Astrocyte of the spinal cord (primary cell): ENCODE measurements at regions not wholly inside any gene's neighbourhood (a gene's known extent, or its start where the extent isn't known, plus 50 kb on each side); places are given as distances from the start of the nearest gene placed in this dataset.

Experiments used
- DNase-seq: peaks from one replicate; pipeline ENCODE4 v3.0.0; 2011; ENCODE audit warnings: low read depth, low spot score
- H3K4me3 ChIP-seq: 2 replicates; pipeline ENCODE4 v1.5.1; 2011; ENCODE audit warnings: low read depth, mild to moderate bottlenecking, low read length, moderate library complexity
- CTCF ChIP-seq: IDR thresholded peaks from 2 replicates; pipeline ENCODE4 v1.5.1; 2012; ENCODE audit warnings: low read depth, mild to moderate bottlenecking, low read length, inconsistent platforms
- in situ Hi-C: cut with HindIII; loops from 2 replicates; pipeline ENCODE4 v1.10.0; 2017; ENCODE audit warnings: low sequenced_read_pairs

DNA sequence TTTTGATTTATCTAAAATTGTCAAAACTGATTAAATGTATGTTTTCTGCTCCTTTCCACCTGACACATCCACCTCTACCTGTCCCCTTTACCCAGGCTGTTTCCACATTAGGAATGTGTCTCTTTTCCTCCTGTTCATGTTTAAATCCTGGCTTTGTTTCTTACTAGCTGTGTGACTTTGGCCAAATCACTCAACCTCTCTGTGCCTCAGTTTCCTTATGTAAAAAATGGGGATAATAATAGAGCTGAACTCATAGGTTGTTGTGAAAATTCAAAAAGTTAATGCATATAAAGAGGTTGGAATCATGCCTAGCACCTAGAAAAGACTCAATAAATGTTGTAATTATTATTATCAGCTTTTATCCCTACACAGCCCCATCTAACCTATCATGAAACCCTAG is 136.8 kb downstream of the NXPE2 start:
- no peak for DNase-seq
- in situ Hi-C loops = no loop called here
- no peak overlapping the region for H3K4me3 ChIP-seq
- TF ChIP-seq CTCF = no peak

DNA sequence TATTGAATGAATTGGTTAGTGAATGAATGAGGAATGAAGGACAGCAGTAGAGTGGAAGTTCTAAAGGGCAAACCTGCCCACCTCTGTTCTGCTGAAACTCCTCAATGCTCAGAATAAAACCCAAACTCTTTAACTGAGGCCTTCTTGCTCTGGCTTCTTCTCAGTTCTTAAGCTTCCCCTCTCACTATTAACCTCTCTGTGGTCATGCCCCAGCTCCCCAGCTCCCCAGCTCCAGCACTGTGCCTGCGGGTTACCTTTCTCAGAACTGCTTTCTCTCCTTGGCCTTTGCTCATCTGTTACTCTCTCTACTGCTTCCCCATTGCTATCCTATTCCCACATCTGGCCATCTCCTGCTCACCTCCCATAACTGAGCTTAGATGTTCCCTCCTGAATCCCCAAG is 137.4 kb downstream of the NXPE2 start:
- no peak for DNase-seq
- in situ Hi-C loops = no loop called here
- H3K4me3 ChIP-seq = no peak overlapping the region
- no peak for TF ChIP-seq CTCF

DNA sequence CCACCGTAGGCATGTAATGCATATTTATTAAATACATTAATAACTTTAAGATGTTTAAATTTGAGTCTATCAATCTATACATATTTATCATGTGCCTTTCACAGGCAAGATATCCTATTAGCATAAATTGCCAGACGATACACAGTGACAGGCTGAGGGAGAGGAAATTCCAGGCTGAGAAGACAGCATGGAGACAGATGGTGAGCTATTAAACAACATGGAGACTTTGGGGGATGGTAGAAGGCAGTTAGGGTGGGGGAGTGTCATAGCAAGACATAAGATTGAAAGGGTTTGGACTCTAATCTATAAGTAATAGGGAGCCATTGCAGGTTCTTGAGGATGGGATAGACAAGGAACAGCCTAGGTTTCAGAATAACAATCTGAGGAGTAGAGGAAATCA is 138.5 kb downstream of the NXPE2 start:
- no peak for TF ChIP-seq CTCF
- H3K4me3 ChIP-seq = no peak overlapping the region
- no peak for DNase-seq
- in situ Hi-C loops = no loop called here

DNA sequence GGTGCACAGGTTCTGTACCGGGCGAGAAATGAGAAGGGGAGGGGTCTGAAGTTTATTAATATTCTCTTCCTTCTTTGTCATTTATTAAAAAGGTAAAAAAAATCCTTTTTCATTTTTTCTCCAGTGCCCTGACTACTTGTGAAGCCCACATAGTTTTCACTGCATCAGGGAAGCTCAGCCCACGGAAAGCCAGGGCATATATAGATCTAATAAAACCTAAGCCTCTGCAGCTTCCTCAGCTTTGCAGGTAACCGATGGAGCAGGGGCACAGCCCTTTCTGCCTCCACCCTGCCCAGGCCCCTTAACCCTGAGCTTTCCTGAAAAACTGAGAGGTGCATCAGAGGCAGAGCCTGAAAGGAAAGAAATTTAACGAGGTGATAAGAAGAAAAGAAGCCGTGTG is 140.1 kb downstream of the NXPE2 start:
- TF ChIP-seq CTCF = no peak
- no peak for DNase-seq
- H3K4me3 ChIP-seq = no peak overlapping the region
- in situ Hi-C loops = no loop called here

GRCh38 chr11:114819028-114819427 is 140.7 kb downstream of the NXPE2 start:
- TF ChIP-seq CTCF = no peak
- in situ Hi-C loops = no loop called here
- no peak for DNase-seq
- H3K4me3 ChIP-seq = no peak overlapping the region

DNA sequence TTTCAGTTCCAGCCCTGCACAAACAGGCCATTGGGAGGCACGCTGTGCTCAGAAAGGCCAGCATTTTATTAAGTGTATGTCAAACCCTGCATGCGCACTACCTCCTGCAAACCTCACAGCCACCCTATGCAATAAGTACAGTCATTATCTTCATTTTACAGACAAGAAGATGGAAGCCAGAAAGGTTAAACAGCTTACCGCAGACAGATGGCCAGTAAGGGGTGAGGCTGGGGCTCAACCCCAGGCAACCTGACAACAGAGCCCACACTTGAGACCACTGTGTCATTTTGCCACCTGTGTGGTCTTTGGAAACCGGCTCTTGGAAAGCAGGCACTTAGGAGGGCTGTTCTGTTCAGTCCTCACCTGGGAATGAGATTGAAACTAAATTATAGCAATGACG is 142.3 kb downstream of the NXPE2 start:
- no peak for TF ChIP-seq CTCF
- no peak overlapping the region for H3K4me3 ChIP-seq
- no peak for DNase-seq

More for the DNA sequence above, 142.3 kb downstream of the NXPE2 start:
- in situ Hi-C loops = no loop called here
